C4-2B (cell line): ENCODE measurements at regions not wholly inside any gene's neighbourhood (a gene's known extent, or its start where the extent isn't known, plus 50 kb on each side); places are given as distances from the start of the nearest gene placed in this dataset.

ENCODE experiments used
- H3K27ac ChIP-seq: fragments of 450-650 bp; 2 replicates; pipeline ENCODE4 v1.5.1; 2017
- ZFX ChIP-seq: fragments of 450-650 bp; IDR thresholded peaks from 2 replicates; pipeline ENCODE4 v1.6.1; 2017
- TF ChIP-seq, protein P1 (sequence below): fragments of 450-650 bp; conservative IDR thresholded peaks from 2 replicates; pipeline ENCODE4 v1.5.1; 2017; ENCODE audit warnings: mild to moderate bottlenecking

DNA sequence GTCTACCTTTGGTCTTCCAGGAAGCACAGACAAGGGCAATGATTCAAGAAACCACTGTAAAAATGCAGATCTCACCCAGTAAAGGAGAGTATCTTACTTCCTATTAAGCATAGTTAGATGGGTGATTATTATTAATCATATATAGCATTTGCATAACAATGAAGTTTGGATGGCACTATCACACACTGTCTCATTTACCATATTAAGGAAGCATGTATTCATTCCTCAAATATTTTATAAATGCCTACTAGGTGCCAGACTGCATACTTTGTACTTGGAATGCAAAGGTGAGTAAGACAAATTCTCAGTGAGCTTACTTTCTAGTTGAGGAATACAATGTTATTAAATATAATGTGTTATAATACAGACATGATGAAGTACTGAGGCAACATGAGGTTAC lies 53.9 kb upstream of the SKAP2 start:
- no peak overlapping the region for H3K27ac ChIP-seq
- TF ChIP-seq ZFX = no peak
- TF ChIP-seq, protein P1, sequence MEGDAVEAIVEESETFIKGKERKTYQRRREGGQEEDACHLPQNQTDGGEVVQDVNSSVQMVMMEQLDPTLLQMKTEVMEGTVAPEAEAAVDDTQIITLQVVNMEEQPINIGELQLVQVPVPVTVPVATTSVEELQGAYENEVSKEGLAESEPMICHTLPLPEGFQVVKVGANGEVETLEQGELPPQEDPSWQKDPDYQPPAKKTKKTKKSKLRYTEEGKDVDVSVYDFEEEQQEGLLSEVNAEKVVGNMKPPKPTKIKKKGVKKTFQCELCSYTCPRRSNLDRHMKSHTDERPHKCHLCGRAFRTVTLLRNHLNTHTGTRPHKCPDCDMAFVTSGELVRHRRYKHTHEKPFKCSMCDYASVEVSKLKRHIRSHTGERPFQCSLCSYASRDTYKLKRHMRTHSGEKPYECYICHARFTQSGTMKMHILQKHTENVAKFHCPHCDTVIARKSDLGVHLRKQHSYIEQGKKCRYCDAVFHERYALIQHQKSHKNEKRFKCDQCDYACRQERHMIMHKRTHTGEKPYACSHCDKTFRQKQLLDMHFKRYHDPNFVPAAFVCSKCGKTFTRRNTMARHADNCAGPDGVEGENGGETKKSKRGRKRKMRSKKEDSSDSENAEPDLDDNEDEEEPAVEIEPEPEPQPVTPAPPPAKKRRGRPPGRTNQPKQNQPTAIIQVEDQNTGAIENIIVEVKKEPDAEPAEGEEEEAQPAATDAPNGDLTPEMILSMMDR = no peak

DNA sequence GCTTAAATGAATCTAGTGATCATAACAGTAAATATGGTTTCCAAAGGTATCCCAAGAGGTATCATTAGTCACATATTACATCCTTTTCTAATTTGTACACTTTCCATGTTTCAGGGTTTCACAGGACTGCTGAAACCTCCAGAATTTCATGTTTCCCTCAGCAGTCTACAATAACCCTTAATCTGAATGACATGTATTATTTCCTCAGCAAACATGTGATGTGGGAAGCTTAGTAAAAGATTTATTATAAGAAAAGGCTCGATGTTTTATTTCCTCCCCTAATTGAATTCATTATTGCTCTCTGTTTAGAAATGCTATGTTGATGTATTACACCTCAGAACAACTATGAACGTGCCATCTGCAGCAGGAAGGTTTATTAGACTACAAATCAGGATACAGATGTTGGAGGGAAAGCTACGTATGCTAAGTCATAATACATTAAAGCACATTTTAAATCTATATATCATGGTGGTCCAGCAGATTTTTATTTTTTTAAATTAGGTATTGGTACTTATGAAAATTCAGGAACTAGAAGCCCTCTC lies 52.5 kb upstream of the SKAP2 start:
- TF ChIP-seq, protein P1 = no peak
- no peak for TF ChIP-seq ZFX

DNA sequence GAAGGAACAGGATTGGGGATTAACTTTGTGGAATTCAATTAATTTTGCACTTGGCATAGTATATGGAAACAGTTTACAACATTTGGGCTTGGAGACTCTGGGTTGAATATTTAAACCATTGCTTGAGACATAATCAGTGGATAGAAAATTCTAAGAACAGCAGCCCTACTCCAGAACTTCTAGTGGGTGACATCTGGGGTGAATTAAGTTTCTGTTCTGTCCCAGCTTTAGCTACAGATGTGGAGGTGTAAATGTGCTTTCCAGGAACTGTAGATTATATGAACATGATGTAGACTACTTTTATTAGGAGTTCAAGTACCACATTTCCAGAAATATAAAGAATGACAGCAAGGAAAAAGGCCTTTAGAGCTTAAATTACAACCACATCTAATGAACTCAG lies 51.9 kb upstream of the SKAP2 start:
- TF ChIP-seq ZFX = no peak
- TF ChIP-seq, protein P1 = no peak
- no peak overlapping the region for H3K27ac ChIP-seq

More for the DNA sequence above, 52.5 kb upstream of the SKAP2 start:
- H3K27ac ChIP-seq = no peak overlapping the region
